ENCODE measurements at regions not wholly inside any gene's neighbourhood (a gene's known extent, or its start where the extent isn't known, plus 50 kb on each side); places are given as distances from the start of the nearest gene placed in this dataset.

- no peaks in the 10 kb centered on the region for H3K27me3 ChIP-seq (ENCODE audit: low read depth)
- H3K4me3 ChIP-seq = no peak overlapping the region
- H3K9me3 ChIP-seq (replicated peaks) = no peaks in the 10 kb centered on the region
- TF ChIP-seq CTCF (IDR thresholded peaks at IDR 0.05; ENCODE audit: borderline replicate concordance) = no peak
- no peak for DNase-seq
- intact Hi-C loops (cut with micrococcal nuclease) = no loop called here
- H3K36me3 ChIP-seq = no peaks in the 10 kb centered on the region
- no peak overlapping the region for H3K27ac ChIP-seq (replicated peaks)
- H3K4me1 ChIP-seq = no peaks in the 10 kb centered on the region
Measured at GRCh38 chr6:63394656-63395308, 75.0 kb upstream of the LGSN start.

GRCh38 chr6:63395381-63395780 lies 75.6 kb upstream of the LGSN start:
- H3K4me3 ChIP-seq = no peak overlapping the region
- DNase-seq = no peak
- H3K36me3 ChIP-seq = no peaks in the 10 kb centered on the region
- no peak for TF ChIP-seq CTCF (IDR thresholded peaks at IDR 0.05; ENCODE audit: borderline replicate concordance)
- H3K27ac ChIP-seq (replicated peaks) = no peak overlapping the region
- H3K9me3 ChIP-seq (replicated peaks) = no peaks in the 10 kb centered on the region
- H3K27me3 ChIP-seq (ENCODE audit: low read depth) = no peaks in the 10 kb centered on the region
- intact Hi-C loops (cut with micrococcal nuclease) = no loop called here
- no peaks in the 10 kb centered on the region for H3K4me1 ChIP-seq

- no peak for DNase-seq
- H3K4me1 ChIP-seq = no peaks in the 10 kb centered on the region
- H3K36me3 ChIP-seq = no peaks in the 10 kb centered on the region
- no peak overlapping the region for H3K4me3 ChIP-seq
- H3K9me3 ChIP-seq (replicated peaks) = peaks cover 8% of the 10 kb centered on the region
- no peaks in the 10 kb centered on the region for H3K27me3 ChIP-seq (ENCODE audit: low read depth)
- no peak overlapping the region for H3K27ac ChIP-seq (replicated peaks)
- no peak for TF ChIP-seq CTCF (IDR thresholded peaks at IDR 0.05; ENCODE audit: borderline replicate concordance)
- intact Hi-C loops (cut with micrococcal nuclease) = no loop called here
Measured at GRCh38 chr6:63403725-63404124, 83.9 kb upstream of the LGSN start.

- H3K36me3 ChIP-seq = no peaks in the 10 kb centered on the region
- no peaks in the 10 kb centered on the region for H3K27me3 ChIP-seq (ENCODE audit: low read depth)
Measured at GRCh38 chr6:63410435-63411426, 90.9 kb upstream of the LGSN start.

GRCh38 chr6:63415286-63415685 lies 95.5 kb upstream of the LGSN start:
- no peaks in the 10 kb centered on the region for H3K4me1 ChIP-seq
- TF ChIP-seq CTCF (IDR thresholded peaks at IDR 0.05; ENCODE audit: borderline replicate concordance) = no peak
- H3K27ac ChIP-seq (replicated peaks) = no peak overlapping the region
- peaks cover 3% of the 10 kb centered on the region for H3K9me3 ChIP-seq (replicated peaks)
- no peak overlapping the region for H3K4me3 ChIP-seq
- no peaks in the 10 kb centered on the region for H3K27me3 ChIP-seq (ENCODE audit: low read depth)
- intact Hi-C loops (cut with micrococcal nuclease) = no loop called here
- no peaks in the 10 kb centered on the region for H3K36me3 ChIP-seq
- DNase-seq = no peak

More at GRCh38 chr6:63410435-63411426, 90.9 kb upstream of the LGSN start:
- Histone ChIP-seq H3K9me3 (replicated peaks) (peaks cover 3% of the 10 kb centered on the region), H3K4me3 (no peak overlapping the region), H3K27ac (replicated peaks) (no peak overlapping the region), H3K4me1 (no peaks in the 10 kb centered on the region)
- no peak for TF ChIP-seq CTCF (IDR thresholded peaks at IDR 0.05; ENCODE audit: borderline replicate concordance)
- DNase-seq = no peak
- intact Hi-C loops (cut with micrococcal nuclease) = no loop called here
